OCI-LY3 (cell line): ENCODE measurements at regions not wholly inside any gene's neighbourhood (a gene's known extent, or its start where the extent isn't known, plus 50 kb on each side); places are given as distances from the start of the nearest gene placed in this dataset.
"Not testable (repeated sequence)": the region's sequence is repeated elsewhere in the genome, so short reads cannot be mapped to it uniquely, and the experiment has no call there.

Experiments
- EZH2phosphoT487 ChIP-seq: fragments of 200-600 bp; shearing (Covaris generic); IDR thresholded peaks from 2 replicates; pipeline ENCODE4 v1.6.1; 2018; ENCODE audit warnings: antibody characterized with exemption, mixed run types, low read depth
- TF ChIP-seq, protein P1 (sequence below): fragments of 200-600, 300-600 bp; sonication (generic); IDR thresholded peaks from 2 replicates; pipeline ENCODE4 v1.5.1; 2014; ENCODE audit warnings: antibody characterized with exemption, low read length, low read depth

DNA sequence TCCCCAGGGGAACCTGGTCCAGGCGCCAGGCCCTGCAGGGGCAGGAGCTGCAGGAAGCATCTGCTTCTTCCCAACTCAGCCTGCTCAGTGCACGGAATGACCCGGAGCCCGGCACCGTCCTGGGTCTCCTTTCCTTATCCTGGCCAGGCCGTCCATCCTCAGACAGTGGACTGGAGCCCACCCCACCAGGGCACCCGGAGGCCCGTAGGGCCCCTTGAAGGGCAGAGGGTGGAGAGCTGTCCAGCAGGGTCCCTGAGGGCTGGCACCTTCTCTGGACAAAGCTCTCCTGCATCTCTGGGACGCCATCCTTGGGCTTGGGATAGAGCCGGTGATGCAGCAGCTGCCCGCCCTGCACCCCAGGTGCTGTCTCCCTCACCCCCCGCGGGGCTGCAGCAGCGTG, 207.9 kb downstream of the TMEM121 start:
- TF ChIP-seq, protein P1, sequence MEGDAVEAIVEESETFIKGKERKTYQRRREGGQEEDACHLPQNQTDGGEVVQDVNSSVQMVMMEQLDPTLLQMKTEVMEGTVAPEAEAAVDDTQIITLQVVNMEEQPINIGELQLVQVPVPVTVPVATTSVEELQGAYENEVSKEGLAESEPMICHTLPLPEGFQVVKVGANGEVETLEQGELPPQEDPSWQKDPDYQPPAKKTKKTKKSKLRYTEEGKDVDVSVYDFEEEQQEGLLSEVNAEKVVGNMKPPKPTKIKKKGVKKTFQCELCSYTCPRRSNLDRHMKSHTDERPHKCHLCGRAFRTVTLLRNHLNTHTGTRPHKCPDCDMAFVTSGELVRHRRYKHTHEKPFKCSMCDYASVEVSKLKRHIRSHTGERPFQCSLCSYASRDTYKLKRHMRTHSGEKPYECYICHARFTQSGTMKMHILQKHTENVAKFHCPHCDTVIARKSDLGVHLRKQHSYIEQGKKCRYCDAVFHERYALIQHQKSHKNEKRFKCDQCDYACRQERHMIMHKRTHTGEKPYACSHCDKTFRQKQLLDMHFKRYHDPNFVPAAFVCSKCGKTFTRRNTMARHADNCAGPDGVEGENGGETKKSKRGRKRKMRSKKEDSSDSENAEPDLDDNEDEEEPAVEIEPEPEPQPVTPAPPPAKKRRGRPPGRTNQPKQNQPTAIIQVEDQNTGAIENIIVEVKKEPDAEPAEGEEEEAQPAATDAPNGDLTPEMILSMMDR = not testable (repeated sequence)
- TF ChIP-seq EZH2phosphoT487 = not testable (repeated sequence)
